PC-3 (cell line): ENCODE measurements at regions not wholly inside any gene's neighbourhood (a gene's known extent, or its start where the extent isn't known, plus 50 kb on each side); places are given as distances from the start of the nearest gene placed in this dataset.

Source experiments
- CTCF ChIP-seq: fragments of 300-600 bp; sonication (generic); conservative IDR thresholded peaks from 2 replicates; pipeline ENCODE4 v1.5.1; 2017; ENCODE audit warnings: antibody characterized with exemption, low read depth, mild to moderate bottlenecking, low read length
- EZH2 ChIP-seq: fragments of 300-600 bp; sonication (generic); IDR thresholded peaks from one replicate; pipeline ENCODE4 v1.6.1; 2017; ENCODE audit warnings: antibody characterized with exemption, mild to moderate bottlenecking, low read length; ENCODE audit not compliant: unreplicated experiment

DNA sequence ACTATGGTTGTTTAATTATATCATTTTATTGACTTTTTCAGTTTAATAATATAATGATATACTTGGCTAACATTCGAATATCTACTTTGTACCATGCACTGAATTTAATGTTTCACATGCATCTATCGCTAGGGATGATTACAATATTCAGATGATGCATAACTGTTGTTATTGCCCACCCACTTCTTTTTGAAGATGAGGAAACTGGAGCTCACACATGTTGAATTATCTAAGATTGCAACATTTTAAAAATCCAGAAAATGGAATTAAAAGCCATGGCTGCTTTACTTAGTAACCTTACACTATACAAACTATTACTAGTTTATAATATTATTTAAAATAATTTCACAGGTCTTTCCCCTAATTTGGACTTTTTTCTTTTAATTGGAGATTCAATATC, 171.7 kb downstream of the TLR4 start:
- TF ChIP-seq EZH2: no peak
- TF ChIP-seq CTCF: no peak
